SU-DHL-6 (cell line): ENCODE measurements at regions not wholly inside any gene's neighbourhood (a gene's known extent, or its start where the extent isn't known, plus 50 kb on each side); places are given as distances from the start of the nearest gene placed in this dataset.

Experiments used
- H2AFZ ChIP-seq: fragments of 200-600 bp; sonication (generic); 2 replicates; pipeline ENCODE4 v1.6.1; 2014; ENCODE audit warnings: low read depth, mild to moderate bottlenecking, moderate library complexity, mixed read lengths, antibody characterized with exemption, low read length; ENCODE audit not compliant: severe bottlenecking
- H3F3A ChIP-seq: fragments of 200-600 bp; shearing (Covaris generic); 2 replicates; pipeline ENCODE4 v1.6.0; 2016; ENCODE audit warnings: antibody characterized with exemption, mild to moderate bottlenecking; ENCODE audit not compliant: insufficient read depth
- H3K27ac ChIP-seq: fragments of 200-600 bp; sonication (generic); 2 replicates; pipeline ENCODE4 v1.5.1; 2016; ENCODE audit warnings: low read depth, mild to moderate bottlenecking, low read length, moderate library complexity, mixed read lengths
- H3K27me3 ChIP-seq: fragments of 200-600 bp; sonication (generic), shearing (Covaris generic); 2 replicates; pipeline ENCODE4 v1.6.0; 2014; ENCODE audit warnings: mild to moderate bottlenecking, low read length
- H3K36me3 ChIP-seq: fragments of 200-600 bp; sonication (generic); 2 replicates; pipeline ENCODE4 v1.6.1; 2014; ENCODE audit warnings: mild to moderate bottlenecking, low read length, mixed read lengths
- H3K4me2 ChIP-seq: fragments of 300-600, 200-600 bp; shearing (Covaris generic), sonication (generic); 2 replicates; pipeline ENCODE4 v1.6.0; 2014; ENCODE audit warnings: low read length, low read depth, mild to moderate bottlenecking; ENCODE audit not compliant: poor library complexity, severe bottlenecking
- H3K4me3 ChIP-seq: fragments of 200-600 bp; sonication (generic); 2 replicates; pipeline ENCODE4 v1.5.1; 2014; ENCODE audit warnings: antibody characterized with exemption, low read length, mild to moderate bottlenecking, mixed read lengths; ENCODE audit not compliant: insufficient read depth, poor library complexity, severe bottlenecking
- H3K79me2 ChIP-seq: fragments of 200-600 bp; sonication (generic); 2 replicates; pipeline ENCODE4 v1.6.1; 2014; ENCODE audit warnings: mild to moderate bottlenecking, low read length, moderate library complexity; ENCODE audit not compliant: insufficient read depth
- H3K9ac ChIP-seq: fragments of 200-600 bp; sonication (generic); 2 replicates; pipeline ENCODE4 v1.7.0; 2014; ENCODE audit warnings: mild to moderate bottlenecking, low read length
- H3K9me2 ChIP-seq: fragments of 200-600 bp; sonication (generic); replicated peaks from 2 replicates; pipeline ENCODE4 v1.6.1; 2014; ENCODE audit warnings: low read length; ENCODE audit not compliant: insufficient read depth
- H3K9me3 ChIP-seq: fragments of 200-600 bp; sonication (generic); 2 replicates; pipeline ENCODE4 v1.6.1; 2014; ENCODE audit warnings: low read length, mixed read lengths; ENCODE audit not compliant: insufficient read depth
- H4K20me1 ChIP-seq: fragments of 200-600 bp; sonication (generic); 2 replicates; pipeline ENCODE4 v1.6.1; 2014; ENCODE audit warnings: low read depth, mild to moderate bottlenecking, antibody characterized with exemption, low read length, moderate library complexity, mixed read lengths
- EZH2phosphoT487 ChIP-seq: fragments of 200-600 bp; sonication (generic), shearing (Covaris generic); conservative IDR thresholded peaks from 2 replicates; pipeline ENCODE4 v1.6.1; 2018; ENCODE audit warnings: mild to moderate bottlenecking, antibody characterized with exemption, low read length, moderate library complexity, mixed read lengths
- TF ChIP-seq, protein P1 (sequence below): fragments of 200-600 bp; sonication (generic); IDR thresholded peaks from one replicate; pipeline ENCODE4 v1.5.1; 2017; ENCODE audit warnings: antibody characterized with exemption, mild to moderate bottlenecking, low read length, moderate library complexity; ENCODE audit not compliant: insufficient read depth, poor library complexity, severe bottlenecking

DNA sequence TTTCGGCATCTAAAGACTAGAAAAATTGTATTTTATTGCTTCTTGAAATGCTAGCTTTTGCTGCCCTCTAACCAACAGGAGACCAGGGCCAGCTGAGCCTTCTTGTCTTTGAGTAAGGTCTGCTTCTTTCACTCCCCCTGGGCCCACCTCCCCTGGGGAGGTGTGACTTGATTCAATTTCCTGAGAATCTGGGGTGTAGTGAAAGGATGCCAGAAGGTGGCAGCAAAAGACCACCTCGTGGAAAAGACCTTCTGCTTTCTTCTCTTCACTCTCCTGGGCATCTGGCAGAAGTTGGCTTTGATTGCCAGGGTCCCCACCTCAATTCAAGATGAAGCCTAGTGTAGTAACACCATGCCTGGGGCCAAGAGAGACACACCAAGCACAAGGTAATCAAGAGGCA lies 96.5 kb upstream of the MAOA start:
- Histone ChIP-seq H3K27me3 (no peaks in the 10 kb centered on the region), H3K9me3 (no peaks in the 10 kb centered on the region), H3K79me2 (no peaks in the 10 kb centered on the region), H3K9me2 (no peaks in the 10 kb centered on the region), H3K4me2 (no peak overlapping the region), H3K4me3 (no peak overlapping the region), H4K20me1 (no peaks in the 10 kb centered on the region), H3K36me3 (no peaks in the 10 kb centered on the region), H3K9ac (no peak overlapping the region), H3K27ac (no peak overlapping the region), H3F3A (no peaks in the 10 kb centered on the region), H2AFZ (no peak overlapping the region)
- TF ChIP-seq EZH2phosphoT487: no peak
- TF ChIP-seq, protein P1, sequence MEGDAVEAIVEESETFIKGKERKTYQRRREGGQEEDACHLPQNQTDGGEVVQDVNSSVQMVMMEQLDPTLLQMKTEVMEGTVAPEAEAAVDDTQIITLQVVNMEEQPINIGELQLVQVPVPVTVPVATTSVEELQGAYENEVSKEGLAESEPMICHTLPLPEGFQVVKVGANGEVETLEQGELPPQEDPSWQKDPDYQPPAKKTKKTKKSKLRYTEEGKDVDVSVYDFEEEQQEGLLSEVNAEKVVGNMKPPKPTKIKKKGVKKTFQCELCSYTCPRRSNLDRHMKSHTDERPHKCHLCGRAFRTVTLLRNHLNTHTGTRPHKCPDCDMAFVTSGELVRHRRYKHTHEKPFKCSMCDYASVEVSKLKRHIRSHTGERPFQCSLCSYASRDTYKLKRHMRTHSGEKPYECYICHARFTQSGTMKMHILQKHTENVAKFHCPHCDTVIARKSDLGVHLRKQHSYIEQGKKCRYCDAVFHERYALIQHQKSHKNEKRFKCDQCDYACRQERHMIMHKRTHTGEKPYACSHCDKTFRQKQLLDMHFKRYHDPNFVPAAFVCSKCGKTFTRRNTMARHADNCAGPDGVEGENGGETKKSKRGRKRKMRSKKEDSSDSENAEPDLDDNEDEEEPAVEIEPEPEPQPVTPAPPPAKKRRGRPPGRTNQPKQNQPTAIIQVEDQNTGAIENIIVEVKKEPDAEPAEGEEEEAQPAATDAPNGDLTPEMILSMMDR: no peak

- H3K79me2 ChIP-seq: no peaks in the 10 kb centered on the region
- no peaks in the 10 kb centered on the region for H3F3A ChIP-seq
- H2AFZ ChIP-seq: no peak overlapping the region
- no peaks in the 10 kb centered on the region for H4K20me1 ChIP-seq
- H3K27me3 ChIP-seq: no peaks in the 10 kb centered on the region
- H3K27ac ChIP-seq: no peak overlapping the region
- no peak overlapping the region for H3K9ac ChIP-seq
- H3K9me2 ChIP-seq: no peaks in the 10 kb centered on the region
- H3K4me2 ChIP-seq: no peak overlapping the region
- H3K9me3 ChIP-seq: no peaks in the 10 kb centered on the region
- no peaks in the 10 kb centered on the region for H3K36me3 ChIP-seq
- H3K4me3 ChIP-seq: no peak overlapping the region
- TF ChIP-seq, protein P1: no peak
- TF ChIP-seq EZH2phosphoT487: no peak
Measured at GRCh38 chrX:43560247-43560946, 95.7 kb upstream of the MAOA start.

GRCh38 chrX:43562372-43562771 lies 93.7 kb upstream of the MAOA start:
- TF ChIP-seq, protein P1: no peak
- no peak for TF ChIP-seq EZH2phosphoT487
- no peaks in the 10 kb centered on the region for H3K9me3 ChIP-seq

More at GRCh38 chrX:43562372-43562771, 93.7 kb upstream of the MAOA start:
- H4K20me1 ChIP-seq: no peaks in the 10 kb centered on the region
- H3F3A ChIP-seq: no peaks in the 10 kb centered on the region
- no peak overlapping the region for H3K9ac ChIP-seq
- H3K27ac ChIP-seq: no peak overlapping the region
- no peaks in the 10 kb centered on the region for H3K9me2 ChIP-seq
- H3K4me3 ChIP-seq: no peak overlapping the region
- H3K36me3 ChIP-seq: no peaks in the 10 kb centered on the region
- H3K4me2 ChIP-seq: no peak overlapping the region
- H2AFZ ChIP-seq: no peak overlapping the region
- H3K27me3 ChIP-seq: no peaks in the 10 kb centered on the region
- no peaks in the 10 kb centered on the region for H3K79me2 ChIP-seq
